HPDE6-E6E7 (cell line): ENCODE measurements at regions not wholly inside any gene's neighbourhood (a gene's known extent, or its start where the extent isn't known, plus 50 kb on each side); places are given as distances from the start of the nearest gene placed in this dataset.
A peak's percentile ranks its signal among the peaks of the same experiment; 100 is the strongest.

Experiments
- DNase-seq: peaks from one replicate; pipeline ENCODE4 v3.0.0; 2011; ENCODE audit warnings: missing footprints; ENCODE audit errors: extremely low spot score

- DNase-seq = peak; percentile 44
Observed at GRCh38 chr6:92644104-92644791, 775.1 kb downstream of the EPHA7 start.

DNA sequence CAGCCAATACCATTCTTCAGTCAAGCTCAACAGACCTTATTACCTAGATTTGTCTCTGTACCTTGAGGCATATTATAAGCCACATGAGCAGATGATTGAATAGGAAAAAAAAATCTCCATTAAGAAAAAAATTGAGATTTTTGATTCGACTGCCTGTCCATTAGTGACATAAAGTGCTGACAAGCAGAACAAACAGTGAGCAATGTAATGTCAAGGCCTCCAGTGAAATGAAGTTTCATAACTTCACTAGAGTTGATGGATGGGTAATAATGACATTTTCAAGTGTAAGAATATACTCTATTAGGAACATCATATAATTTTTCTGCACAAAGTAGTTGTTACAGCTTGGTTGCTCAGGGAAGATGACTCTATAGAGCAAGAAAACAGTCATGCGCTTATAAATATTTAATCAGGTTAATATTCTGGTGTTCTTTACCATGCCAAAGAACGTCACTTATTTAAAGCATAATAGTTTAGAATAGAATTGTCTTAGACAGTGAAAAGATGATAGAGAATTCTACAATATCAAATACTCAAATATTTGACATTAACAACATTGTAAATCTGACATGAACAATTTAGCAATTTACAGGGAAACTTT lies 783.7 kb downstream of the EPHA7 start:
- no peak for DNase-seq

DNA sequence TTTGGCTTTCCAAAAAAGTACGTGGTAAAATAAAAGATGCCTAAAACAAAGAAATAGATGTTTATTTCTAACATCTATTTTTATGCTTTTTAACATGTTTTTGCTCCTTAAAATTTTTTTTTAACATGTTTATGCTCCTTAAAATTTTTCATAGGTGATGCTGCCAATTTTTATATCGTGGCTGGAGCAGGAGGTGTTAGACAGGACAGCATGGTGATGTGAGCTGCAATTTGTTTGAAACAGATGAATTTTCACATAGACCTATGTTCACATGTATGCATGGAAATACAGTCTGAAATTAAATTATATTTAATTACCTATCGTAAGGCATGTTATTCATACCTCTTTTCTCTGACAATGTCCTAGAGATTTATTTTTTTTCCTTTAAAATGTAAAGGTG lies 784.8 kb downstream of the EPHA7 start:
- DNase-seq = no peak

- no peak for DNase-seq
Observed at GRCh38 chr6:92623431-92623830, 795.9 kb downstream of the EPHA7 start.

- no peak for DNase-seq
Observed at GRCh38 chr6:92617721-92618120, 801.6 kb downstream of the EPHA7 start.

DNA sequence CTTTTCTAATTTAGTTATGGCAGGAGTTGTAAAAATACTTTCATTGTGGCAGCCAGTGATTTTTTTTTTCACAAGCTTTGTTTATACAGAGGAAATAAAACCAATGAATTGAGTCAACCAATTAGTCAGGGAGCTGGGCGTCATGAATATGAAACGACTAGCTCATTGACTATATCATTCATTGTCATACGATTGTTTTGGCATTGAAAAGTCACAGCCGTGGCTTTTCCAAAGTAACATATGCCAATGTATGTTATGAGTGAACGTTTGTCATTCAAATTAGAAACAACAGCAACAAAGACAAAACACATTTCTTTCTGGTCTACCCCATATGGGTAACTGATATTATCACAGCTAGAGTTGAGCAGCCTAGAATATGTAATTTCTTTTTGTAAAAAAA lies 810.6 kb downstream of the EPHA7 start:
- DNase-seq = no peak

DNA sequence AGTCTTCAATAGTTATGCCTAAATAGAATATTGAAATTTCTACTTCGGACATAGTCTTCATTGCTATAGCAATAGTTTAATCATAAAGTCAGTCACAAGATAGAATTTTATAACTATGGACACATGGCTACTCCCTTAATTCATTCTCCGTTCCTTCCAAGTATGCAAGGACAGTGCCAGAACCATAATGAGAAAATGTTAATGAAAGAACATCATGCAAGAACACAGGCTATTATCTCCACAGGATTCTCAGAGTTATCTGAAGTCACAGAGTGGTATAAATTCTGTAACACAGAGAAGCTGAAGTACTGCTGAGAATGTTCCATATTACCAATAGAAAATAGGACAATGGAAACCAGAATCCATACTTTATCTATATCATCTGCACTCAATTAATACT lies 826.2 kb downstream of the EPHA7 start:
- no peak for DNase-seq

DNA sequence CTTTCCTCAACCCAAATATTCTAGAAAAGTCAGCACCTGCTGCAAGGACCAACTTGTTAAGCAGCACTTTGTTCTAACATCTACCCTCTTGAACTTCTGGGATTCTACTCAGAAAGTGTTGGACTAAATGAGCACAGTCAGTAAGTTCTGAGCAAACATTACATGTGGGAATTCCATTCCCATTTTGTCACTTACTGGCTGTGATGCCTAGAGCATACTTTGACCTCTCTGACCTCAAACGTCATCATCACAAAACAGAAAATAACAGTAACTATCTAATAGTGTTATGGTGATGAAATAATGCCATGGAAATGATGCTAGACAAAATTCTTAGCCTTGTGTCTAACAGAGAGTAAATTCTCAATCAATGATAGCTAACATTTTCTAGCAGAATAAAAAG lies 829.4 kb downstream of the EPHA7 start:
- no peak for DNase-seq

- no peak for DNase-seq
Observed at GRCh38 chr6:92588148-92588547, 831.2 kb downstream of the EPHA7 start.

- no peak for DNase-seq
Observed at GRCh38 chr6:92587525-92587924, 831.8 kb downstream of the EPHA7 start.

- DNase-seq = no peak
Observed at GRCh38 chr6:92586236-92586977, 833.0 kb downstream of the EPHA7 start.

DNA sequence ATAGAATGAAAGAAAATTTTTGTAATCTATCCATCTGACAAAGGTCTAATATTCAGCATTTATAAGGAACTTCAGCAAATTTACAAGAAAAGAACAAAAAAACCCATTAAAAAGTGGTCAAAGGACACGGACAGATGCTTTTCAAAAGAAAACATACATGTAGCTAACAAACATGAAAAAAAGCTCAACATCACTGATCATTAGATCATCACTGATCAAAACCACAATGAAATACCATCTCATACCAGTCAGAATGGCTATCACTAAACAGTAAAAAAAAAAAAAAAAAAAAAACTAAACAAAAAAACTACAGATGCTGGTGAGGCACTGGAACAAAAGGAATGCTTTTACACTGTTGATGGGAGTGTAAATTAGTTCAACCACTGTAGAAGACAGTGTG lies 837.1 kb downstream of the EPHA7 start:
- DNase-seq = no peak

DNA sequence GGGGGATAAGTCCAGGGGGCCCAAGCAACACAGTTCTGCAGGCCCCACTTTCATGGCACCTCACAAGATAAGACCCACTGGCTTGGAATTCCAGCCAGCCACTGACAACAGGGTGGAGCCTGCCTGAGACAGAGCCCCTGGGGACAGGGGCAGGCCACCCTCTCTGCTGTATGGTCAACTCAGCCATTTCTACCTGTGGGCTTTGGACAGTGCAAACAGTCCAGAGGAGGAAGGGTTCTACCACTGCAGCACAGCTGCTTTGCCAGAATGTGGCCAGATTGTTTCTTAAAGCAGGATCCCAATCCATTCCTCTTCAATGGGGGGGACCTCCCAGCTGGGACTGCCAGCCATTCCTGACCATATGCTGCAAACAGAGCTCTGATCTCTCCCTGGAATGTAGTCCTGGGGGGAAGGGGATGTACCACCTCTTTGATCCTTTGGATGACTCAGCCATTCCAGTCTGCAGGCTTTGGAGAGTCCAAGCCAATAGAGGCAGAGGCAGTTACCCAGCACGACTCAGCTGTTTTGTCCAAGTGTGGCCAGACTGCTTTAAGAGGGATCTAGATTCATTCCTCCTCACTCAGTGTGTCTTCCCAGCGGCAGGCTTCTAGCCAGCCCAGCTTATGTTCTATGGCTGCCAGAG lies 842.2 kb downstream of the EPHA7 start:
- DNase-seq = no peak

DNA sequence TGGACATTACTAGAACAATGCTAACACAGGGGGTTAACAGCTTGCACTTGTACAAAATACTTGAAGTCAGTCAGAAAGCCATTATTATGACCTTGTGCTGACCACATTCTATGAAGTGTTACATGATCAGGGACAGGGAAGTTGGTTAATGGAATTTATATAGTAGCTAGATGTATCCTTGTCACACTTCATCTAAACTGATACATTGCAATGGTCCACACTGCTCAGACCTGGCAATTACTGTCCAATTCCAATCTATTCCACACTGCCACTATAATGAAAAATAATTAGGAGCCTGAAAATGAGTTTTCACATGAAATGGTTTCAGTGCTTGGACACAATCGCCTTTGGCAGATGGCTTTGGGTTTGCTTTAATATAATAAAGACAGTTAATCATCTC lies 850.8 kb downstream of the EPHA7 start:
- DNase-seq = no peak

DNA sequence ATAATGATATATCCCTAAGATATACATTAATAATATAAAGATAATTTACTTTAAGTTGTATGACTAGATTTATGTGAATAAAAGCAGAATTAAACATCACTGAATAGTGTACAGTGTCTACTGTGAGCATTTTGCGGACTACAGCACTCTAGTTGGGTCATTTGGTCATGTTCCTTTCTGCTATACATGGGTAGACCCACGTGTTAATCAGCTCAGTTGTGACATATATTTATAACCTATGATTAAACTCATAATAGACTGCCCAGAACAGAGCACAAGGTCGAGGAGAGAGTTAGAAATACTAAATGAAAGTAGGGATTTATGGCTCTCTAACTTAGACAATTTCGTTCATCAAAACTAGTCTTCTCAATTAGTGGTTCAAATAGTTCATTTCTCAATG lies 852.7 kb downstream of the EPHA7 start:
- no peak for DNase-seq

GRCh38 chr6:92564376-92564775 lies 855.0 kb downstream of the EPHA7 start:
- DNase-seq = no peak

DNA sequence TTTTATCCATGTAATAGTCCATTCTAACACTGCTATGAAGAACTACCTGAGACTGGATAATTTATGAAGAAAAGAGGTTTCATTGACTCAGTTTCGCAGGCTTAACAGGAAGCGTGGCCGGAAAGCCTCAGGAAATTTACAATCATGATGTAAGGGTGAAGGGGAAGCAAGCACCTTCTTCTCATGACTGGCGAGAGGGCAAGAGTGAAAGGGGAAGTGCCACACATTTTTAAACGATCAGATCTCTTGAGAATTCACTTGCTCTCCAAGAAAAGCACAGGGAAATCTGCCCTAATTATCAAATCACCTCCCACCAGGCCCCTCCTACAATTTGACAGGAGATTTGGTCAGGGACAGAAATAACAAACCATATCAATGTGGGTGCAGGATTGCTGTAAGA lies 859.7 kb downstream of the EPHA7 start:
- DNase-seq = no peak

DNA sequence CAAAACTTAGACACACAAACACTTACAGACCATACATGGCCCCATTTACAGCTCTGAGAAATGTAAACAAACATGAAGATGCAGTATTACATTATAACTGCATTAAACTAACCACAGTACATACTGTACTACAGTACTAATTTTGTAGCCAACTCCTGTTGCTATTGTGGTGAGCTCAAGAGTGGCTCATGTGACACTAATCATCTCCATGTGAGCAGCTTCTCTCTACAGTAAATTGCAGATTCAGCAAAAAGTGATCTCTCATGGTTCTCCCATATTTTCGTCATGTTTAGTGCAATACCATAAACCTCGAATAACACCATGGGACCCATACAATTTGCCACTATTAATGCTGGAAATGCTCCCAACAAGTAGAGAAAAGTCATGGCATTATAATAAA lies 860.4 kb downstream of the EPHA7 start:
- no peak for DNase-seq

- no peak for DNase-seq
Observed at GRCh38 chr6:92550501-92550900, 868.9 kb downstream of the EPHA7 start.

GRCh38 chr6:92545861-92546260 lies 873.5 kb downstream of the EPHA7 start:
- no peak for DNase-seq

DNA sequence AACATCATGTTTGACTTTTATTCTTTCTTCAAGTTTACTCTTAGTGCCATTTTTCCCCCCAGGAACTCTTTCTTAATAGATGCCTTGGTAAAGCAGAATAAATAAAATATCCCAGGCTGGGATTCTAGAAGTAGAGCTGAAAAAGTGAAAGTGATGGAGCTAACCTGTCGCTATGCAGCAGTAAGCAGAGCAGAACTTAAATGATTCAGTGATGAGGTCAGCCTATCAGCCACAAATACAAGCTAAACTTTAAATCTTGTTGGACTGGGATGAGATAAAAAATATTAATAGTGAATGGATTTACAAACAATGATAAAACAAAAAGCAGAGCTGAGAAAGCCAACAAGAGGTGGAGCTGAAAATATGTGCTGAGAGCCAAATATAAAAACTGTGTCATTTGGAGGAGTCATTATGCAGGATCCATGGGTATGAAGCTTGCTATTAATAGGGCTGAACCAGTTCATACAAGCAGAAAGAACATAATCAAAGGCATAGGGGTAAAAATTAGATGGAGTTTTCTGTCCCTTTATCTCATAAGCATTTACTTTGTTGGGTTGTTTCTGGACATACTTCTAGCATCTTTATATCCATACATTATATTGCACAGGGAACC lies 877.8 kb downstream of the EPHA7 start:
- DNase-seq = no peak

- no peak for DNase-seq
Observed at GRCh38 chr6:92538926-92539325, 880.4 kb downstream of the EPHA7 start.
